HG02885 (cell line): ENCODE measurements at regions not wholly inside any gene's neighbourhood (a gene's known extent, or its start where the extent isn't known, plus 50 kb on each side); places are given as distances from the start of the nearest gene placed in this dataset.
A peak's percentile ranks its signal among the peaks of the same experiment; 100 is the strongest.
"Not testable (repeated sequence)": the region's sequence is repeated elsewhere in the genome, so short reads cannot be mapped to it uniquely, and the experiment has no call there.

ENCODE experiments used
- ATAC-seq: cut with Tn5 transposase; IDR thresholded peaks from one replicate; pipeline ENCODE4 v1.9.1; 2021; ENCODE audit warnings: mild to moderate bottlenecking; ENCODE audit not compliant: unreplicated experiment, poor library complexity

GRCh38 chr6:58059701-58060100 lies 742.3 kb downstream of the PRIM2 start:
- ATAC-seq: not testable (repeated sequence)

DNA sequence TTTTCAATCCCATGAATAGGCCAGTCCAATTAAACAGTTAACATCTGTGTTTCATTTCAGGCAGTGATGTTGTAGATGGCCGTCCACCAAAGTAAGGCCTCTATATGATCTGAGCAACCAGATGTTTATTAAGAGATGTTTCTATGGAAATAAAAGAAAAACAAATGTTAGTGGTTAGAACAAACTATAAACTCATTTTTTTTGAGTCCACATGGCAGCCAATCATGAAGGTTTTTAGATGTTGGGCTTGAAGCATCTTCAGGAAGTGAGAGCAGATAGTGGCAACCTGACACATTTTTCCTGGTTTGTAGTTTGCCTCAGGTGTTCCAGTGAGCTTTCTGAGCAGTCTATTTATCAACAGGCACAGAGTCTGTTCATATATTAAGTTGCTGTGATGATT lies 746.1 kb downstream of the PRIM2 start:
- ATAC-seq: not testable (repeated sequence)

- not testable (repeated sequence) for ATAC-seq
Measured at GRCh38 chr6:58067867-58068548, 750.6 kb downstream of the PRIM2 start.

DNA sequence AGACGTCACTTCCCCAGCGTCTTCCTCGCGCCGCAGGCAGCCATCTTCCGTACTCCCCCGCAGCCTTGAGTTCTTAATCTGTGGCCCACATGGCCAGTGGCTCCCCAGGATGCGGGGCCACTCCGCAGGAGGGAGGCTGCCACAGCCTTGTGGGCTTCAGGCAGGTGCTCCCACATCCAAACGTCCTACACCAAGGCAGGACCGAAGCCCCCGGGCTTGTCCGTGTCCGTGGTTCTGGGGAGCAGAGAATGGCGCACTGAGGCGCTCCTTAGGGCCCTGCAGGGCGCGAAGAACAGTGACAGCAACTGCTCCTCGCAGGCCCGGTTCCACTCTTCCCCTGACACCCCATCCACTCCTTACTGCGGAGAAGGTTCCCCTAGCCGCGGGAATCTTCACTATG lies 755.8 kb downstream of the PRIM2 start:
- no peak for ATAC-seq

- not testable (repeated sequence) for ATAC-seq
Measured at GRCh38 chr6:58090067-58090466, 772.6 kb downstream of the PRIM2 start.

GRCh38 chr6:58097251-58097650 lies 779.8 kb downstream of the PRIM2 start:
- not testable (repeated sequence) for ATAC-seq

DNA sequence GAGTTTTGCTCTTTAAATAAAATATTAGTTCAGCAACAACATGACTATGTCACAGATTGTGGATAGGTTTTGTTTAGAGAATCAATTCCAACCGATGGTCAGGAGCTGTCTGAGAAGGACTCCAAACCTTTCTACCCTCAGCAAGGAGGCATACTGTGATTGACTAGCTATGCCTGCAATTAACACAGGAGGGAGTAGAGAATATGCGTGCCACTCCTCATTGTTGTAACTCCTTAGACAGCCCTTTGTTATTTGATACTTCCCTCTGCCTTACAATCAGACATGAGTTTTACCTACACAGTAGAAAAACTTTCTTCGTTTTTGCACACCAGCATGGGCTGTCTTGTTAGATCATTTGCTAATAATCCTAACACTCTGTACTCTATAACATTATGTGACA lies 796.5 kb downstream of the PRIM2 start:
- no peak for ATAC-seq

DNA sequence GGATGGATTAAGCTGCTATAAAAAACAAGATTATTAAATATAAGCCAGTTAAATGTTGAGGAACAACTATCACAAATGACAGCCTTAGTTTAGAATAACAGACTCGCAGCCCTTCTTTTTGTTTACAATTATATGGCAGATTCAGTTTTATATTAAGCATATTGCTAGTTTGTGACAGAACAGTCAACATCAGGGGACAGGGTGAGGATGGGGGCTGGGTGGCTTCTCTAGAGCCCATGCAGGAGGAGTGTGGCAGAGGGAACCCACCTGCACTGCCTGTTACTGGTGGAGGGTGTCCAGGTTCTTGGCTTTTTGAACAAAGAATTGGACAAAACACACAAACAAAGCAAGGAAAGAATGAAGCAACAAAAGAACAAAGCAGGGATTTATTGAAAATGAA lies 799.7 kb downstream of the PRIM2 start:
- not testable (repeated sequence) for ATAC-seq

DNA sequence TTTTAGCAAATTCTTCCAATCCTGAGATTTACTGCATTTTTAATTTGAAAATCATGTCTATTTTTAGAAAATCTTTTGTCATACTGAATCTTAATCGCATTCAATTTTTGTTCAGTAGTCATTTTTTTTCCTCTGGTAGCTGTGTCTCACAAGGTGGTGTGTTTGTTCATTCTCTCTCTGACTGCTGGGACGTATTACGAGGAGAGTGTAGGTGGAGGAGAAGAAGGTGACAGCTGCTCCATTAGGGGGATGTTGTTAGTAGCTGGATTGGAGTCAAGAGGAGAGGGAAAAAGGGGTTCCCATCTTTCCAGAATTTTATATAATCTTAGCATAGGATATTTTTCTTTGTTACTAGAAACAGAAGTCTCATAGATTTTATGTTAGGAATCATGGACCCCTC lies 804.2 kb downstream of the PRIM2 start:
- not testable (repeated sequence) for ATAC-seq

DNA sequence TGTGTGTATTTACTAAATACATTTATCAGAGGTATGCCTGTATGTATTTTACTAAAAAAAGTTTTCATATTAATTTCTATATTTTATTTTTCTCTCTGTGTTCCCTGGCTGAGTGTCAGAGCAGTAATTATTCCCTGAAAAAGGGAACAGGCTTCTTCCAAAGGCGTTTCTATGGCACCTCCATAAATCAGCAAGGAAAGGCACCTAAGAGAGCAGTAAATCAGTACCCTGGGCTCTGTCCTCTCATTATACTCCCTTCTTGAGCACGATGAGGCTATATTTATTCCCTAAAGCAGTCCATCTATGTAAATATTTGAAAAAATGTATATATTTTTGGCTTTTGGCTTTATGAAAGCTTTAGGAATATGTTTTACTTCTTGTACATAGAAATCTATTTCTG lies 806.3 kb downstream of the PRIM2 start:
- ATAC-seq: not testable (repeated sequence)

DNA sequence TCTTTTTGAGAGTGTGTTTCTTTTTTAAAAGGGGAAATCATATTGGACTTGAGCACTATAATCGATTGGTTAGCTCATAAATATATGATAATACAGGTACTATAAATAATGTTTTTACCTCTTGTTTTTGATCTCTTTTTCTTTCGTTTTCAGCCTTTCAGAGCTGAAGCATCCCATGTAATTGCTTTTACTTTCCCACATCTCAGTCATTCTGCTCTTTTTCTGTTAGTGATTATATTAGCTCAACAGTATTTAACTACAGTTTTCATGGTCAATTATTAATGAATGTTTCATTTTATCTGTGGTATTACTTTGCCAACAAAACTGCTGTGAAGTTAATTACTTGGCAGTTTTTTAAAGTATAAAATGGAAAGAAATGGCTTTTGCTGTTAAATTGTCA lies 811.1 kb downstream of the PRIM2 start:
- ATAC-seq: not testable (repeated sequence)

- ATAC-seq: not testable (repeated sequence)
Measured at GRCh38 chr6:58129098-58129497, 811.7 kb downstream of the PRIM2 start.

- not testable (repeated sequence) for ATAC-seq
Measured at GRCh38 chr6:58139746-58140145, 822.3 kb downstream of the PRIM2 start.

- ATAC-seq: not testable (repeated sequence)
Measured at GRCh38 chr6:58171025-58171424, 853.6 kb downstream of the PRIM2 start.

GRCh38 chr6:58181557-58182065 lies 864.2 kb downstream of the PRIM2 start:
- peak; percentile 70 for ATAC-seq

DNA sequence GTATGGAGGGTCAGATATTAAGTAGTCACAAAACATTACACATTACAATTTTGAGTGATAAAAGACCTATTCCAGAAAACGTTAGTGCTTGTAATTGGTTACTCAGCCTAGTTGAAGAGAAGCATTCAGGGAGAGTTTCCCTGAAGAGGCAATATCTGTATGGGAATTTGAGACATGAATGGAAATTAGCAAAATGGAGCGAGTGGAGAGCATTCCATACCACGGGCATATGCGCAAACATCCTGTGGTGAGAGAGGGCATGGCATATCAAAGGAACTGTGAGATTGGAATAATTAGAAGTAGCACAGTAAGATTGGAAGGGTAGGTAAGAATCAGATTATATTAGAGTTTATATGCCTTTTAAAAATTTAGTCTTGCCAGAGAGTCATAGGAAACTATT lies 867.9 kb downstream of the PRIM2 start:
- not testable (repeated sequence) for ATAC-seq

GRCh38 chr6:58193209-58193608 lies 875.8 kb downstream of the PRIM2 start:
- ATAC-seq: not testable (repeated sequence)

DNA sequence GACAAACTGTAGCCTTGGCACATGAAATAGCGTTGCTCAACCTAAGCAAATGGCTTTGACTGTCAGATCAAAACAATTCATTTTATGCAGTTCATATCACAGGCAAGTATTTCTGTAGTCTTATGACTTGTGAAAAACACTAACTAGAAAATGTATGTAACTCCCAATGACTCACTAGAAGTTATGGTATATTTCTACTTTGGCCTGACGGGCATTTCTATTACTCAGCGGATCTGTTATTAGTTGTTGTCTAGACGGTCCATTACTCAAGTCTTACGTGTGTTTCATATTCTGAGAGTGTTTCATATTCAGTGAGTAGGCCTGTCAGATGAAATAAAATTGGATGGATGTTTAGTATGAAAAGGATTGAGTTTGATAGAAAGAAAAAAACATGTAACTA lies 880.9 kb downstream of the PRIM2 start:
- ATAC-seq: no peak

DNA sequence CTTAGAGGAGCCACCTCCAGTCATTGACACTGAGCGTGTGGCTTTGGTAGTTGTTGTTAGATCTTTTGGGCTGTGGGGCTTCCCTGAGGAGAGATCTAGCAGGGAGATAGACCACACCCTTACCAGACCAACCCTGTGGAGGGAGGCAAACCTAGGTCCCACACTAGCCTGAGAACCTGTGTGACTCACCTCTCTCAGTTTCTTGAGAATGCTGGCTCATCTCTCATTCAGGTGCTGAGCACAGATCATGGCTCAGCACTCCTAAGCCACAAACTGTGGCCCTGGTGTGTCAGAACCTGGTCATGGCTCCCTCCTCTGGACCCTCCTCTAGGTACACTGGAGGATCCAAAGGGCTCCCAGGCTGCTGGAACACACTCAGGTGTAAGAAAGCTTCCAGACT lies 919.7 kb downstream of the PRIM2 start:
- ATAC-seq: not testable (repeated sequence)

DNA sequence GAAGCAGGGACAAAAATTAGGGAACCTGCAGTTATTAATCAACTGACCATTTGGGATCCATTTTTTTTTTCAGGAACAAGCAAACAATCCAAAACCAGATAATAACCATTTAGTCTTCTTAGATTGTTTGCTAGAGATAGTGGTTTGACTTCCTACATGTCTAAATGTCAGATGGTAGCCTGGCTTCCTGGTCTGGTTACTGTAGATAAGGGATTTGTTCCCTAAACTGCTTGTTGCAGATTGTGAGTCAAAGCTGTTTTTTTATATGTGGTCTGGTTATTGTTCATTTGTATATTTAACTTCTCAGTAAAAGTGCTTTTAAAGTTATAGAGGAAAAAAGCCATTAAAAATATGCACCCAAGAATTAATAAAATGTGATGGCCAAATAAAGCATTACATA lies 921.0 kb downstream of the PRIM2 start:
- not testable (repeated sequence) for ATAC-seq

DNA sequence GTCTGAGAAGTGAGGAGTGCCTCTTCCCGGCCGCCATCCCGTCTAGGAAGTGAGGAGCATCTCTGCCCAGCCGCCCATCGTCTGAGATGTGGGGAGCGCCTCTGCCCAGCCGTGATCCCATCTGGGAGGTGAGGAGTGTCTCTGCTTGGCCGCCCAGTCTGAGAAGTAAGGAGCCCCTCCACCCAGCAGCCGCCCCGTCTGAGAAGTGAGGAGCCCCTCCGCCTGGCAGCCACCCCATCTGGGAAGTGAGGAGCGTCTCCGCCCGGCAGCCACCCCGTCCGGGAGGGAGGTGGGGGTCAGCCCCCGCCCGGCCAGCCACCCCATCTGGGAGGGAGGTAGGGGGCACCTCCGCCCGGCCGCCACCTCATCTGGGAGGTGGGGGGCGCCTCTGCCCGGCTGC lies 940.2 kb downstream of the PRIM2 start:
- not testable (repeated sequence) for ATAC-seq

- no peak for ATAC-seq
Measured at GRCh38 chr6:58290177-58290576, 972.7 kb downstream of the PRIM2 start.
